Activated naive CD4-positive, alpha-beta T cell treated with anti-CD3 and anti-CD28 coated beads, Interleukin-2, amount 50 U/mL, for 24 hours (primary cell): ENCODE measurements at regions not wholly inside any gene's neighbourhood (a gene's known extent, or its start where the extent isn't known, plus 50 kb on each side); places are given as distances from the start of the nearest gene placed in this dataset.
"Not testable (repeated sequence)": the region's sequence is repeated elsewhere in the genome, so short reads cannot be mapped to it uniquely, and the experiment has no call there.

Source experiments
- H3K27ac Mint-ChIP-seq: one replicate; pipeline ENCODE4 v1.8.0; 2021; ENCODE audit warnings: mild to moderate bottlenecking, mixed read lengths
- H3K27me3 Mint-ChIP-seq: one replicate; pipeline ENCODE4 v1.8.0; 2021; ENCODE audit warnings: mixed read lengths
- H3K36me3 Mint-ChIP-seq: one replicate; pipeline ENCODE4 v1.8.0; 2021; ENCODE audit warnings: mixed read lengths
- H3K4me1 Mint-ChIP-seq: one replicate; pipeline ENCODE4 v1.8.0; 2021; ENCODE audit warnings: mixed read lengths
- H3K4me3 Mint-ChIP-seq: one replicate; pipeline ENCODE4 v1.8.0; 2021; ENCODE audit warnings: mild to moderate bottlenecking, mixed read lengths
- H3K9me3 Mint-ChIP-seq: one replicate; pipeline ENCODE4 v1.8.0; 2021; ENCODE audit warnings: mixed read lengths

GRCh38 chr2:87498169-87498853 lies 249.6 kb upstream of the PLGLB2 start:
- H3K27me3 Mint-ChIP-seq, H3K9me3 Mint-ChIP-seq: not testable (repeated sequence)
- Mint-ChIP-seq H3K27ac (peak overlapping the region; percentile 35), H3K4me3 (peak overlapping the region; percentile 30), H3K36me3 (peaks cover 11% of the 10 kb centered on the region), H3K4me1 (peaks cover 26% of the 10 kb centered on the region)

DNA sequence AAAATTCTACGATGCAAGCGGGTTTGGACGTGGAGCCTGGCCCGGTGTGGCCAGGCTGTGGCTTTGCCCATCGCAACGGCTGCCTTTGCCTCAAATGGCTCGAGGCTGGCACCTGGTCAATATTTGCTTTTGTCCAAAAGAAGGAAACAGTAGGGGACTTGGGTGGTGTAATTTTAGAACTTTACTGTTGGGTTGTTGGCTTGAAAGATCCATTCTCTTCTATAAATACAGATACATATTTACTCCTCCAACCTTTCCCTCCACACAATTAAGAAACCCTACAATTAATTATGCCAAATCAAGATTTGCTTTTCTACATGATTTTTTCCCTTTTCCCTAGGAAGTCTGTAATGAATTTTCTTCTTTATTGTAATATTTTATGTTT lies 249.0 kb upstream of the PLGLB2 start:
- not testable (repeated sequence) for H3K27ac Mint-ChIP-seq, H3K27me3 Mint-ChIP-seq, H3K4me3 Mint-ChIP-seq, H3K9me3 Mint-ChIP-seq
- Mint-ChIP-seq H3K36me3 (peaks cover 11% of the 10 kb centered on the region), H3K4me1 (peaks cover 26% of the 10 kb centered on the region)

DNA sequence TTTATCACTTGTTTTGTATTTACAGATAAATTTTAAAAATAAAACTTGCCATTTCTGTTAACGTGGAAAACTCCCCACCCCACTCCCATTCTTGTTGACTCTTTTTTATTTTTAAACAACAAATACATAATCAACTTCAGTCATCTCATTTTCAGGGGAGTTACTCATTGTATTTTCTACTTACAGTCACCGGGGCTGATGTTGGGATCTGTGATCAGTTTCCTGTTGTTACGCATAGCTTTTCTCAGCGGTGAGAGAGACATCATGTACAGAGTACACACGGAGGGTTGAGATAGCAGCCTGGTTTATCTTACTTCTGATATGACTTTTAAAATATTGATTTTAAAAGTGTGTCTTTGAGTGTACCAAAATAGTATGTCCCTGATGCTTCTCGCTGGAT lies 248.0 kb upstream of the PLGLB2 start:
- H3K27me3 Mint-ChIP-seq, H3K36me3 Mint-ChIP-seq, H3K9me3 Mint-ChIP-seq: not testable (repeated sequence)
- peaks cover 23% of the 10 kb centered on the region for H3K4me1 Mint-ChIP-seq
- H3K27ac Mint-ChIP-seq: peak overlapping the region; percentile 93
- peak overlapping the region; percentile 68 for H3K4me3 Mint-ChIP-seq

- H3K36me3 Mint-ChIP-seq, H3K9me3 Mint-ChIP-seq, H3K27me3 Mint-ChIP-seq: not testable (repeated sequence)
- H3K27ac Mint-ChIP-seq: peak overlapping the region; percentile 90
- H3K4me3 Mint-ChIP-seq: peak overlapping the region; percentile 66
- peaks cover 18% of the 10 kb centered on the region for H3K4me1 Mint-ChIP-seq
These were observed 247.5 kb upstream of the PLGLB2 start for GRCh38 chr2:87500421-87500820.

- H3K36me3 Mint-ChIP-seq, H3K9me3 Mint-ChIP-seq, H3K27me3 Mint-ChIP-seq, H3K4me3 Mint-ChIP-seq: not testable (repeated sequence)
- Mint-ChIP-seq H3K4me1 (peaks cover 15% of the 10 kb centered on the region), H3K27ac (peak overlapping the region; percentile 82)
These were observed 246.9 kb upstream of the PLGLB2 start for GRCh38 chr2:87500951-87501350.

DNA sequence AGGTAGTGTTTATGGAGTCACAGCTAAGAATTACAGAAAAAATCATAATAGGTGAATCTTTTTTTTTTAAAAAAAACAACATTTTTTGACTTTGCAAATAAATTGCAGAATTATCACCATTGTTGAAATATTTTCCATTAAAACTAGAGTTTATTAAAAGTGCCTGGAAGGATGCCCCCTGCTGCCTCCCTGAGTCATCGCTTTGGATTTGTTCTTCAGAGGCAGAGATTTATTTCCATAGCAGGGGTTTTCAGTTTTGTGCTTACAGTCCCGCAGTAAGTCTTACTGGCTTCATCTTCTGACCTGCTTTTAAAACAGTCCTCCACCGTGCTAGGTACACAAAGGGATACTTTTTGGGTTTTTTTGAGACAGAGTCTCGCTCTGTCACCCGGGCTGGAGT lies 244.9 kb upstream of the PLGLB2 start:
- H3K9me3 Mint-ChIP-seq, H3K36me3 Mint-ChIP-seq, H3K27me3 Mint-ChIP-seq, H3K27ac Mint-ChIP-seq, H3K4me3 Mint-ChIP-seq: not testable (repeated sequence)
- H3K4me1 Mint-ChIP-seq: peaks cover 15% of the 10 kb centered on the region

DNA sequence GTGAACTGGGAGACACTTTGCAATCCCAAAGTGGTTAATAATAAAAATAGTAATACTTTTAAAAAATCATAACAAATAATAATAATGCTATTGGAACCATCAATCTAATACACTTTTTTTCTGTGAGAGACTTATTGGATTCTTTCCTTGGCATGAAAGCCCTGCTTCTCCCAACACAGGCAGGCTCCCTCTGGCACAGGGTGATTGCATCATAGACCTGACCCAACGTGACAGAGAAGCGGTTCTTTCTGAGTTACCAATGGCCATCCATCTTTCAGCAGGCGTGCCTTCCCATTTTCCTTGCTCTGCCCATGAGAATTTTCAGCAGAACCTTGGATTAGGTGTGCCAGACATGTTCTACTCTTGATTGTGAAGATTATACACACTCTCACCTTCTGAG lies 242.6 kb upstream of the PLGLB2 start:
- not testable (repeated sequence) for H3K4me3 Mint-ChIP-seq, H3K36me3 Mint-ChIP-seq, H3K9me3 Mint-ChIP-seq, H3K27ac Mint-ChIP-seq, H3K27me3 Mint-ChIP-seq
- H3K4me1 Mint-ChIP-seq: peaks cover 21% of the 10 kb centered on the region

GRCh38 chr2:87505909-87506308 lies 242.0 kb upstream of the PLGLB2 start:
- H3K4me1 Mint-ChIP-seq: peaks cover 20% of the 10 kb centered on the region
- H3K36me3 Mint-ChIP-seq, H3K9me3 Mint-ChIP-seq, H3K27ac Mint-ChIP-seq, H3K4me3 Mint-ChIP-seq, H3K27me3 Mint-ChIP-seq: not testable (repeated sequence)

DNA sequence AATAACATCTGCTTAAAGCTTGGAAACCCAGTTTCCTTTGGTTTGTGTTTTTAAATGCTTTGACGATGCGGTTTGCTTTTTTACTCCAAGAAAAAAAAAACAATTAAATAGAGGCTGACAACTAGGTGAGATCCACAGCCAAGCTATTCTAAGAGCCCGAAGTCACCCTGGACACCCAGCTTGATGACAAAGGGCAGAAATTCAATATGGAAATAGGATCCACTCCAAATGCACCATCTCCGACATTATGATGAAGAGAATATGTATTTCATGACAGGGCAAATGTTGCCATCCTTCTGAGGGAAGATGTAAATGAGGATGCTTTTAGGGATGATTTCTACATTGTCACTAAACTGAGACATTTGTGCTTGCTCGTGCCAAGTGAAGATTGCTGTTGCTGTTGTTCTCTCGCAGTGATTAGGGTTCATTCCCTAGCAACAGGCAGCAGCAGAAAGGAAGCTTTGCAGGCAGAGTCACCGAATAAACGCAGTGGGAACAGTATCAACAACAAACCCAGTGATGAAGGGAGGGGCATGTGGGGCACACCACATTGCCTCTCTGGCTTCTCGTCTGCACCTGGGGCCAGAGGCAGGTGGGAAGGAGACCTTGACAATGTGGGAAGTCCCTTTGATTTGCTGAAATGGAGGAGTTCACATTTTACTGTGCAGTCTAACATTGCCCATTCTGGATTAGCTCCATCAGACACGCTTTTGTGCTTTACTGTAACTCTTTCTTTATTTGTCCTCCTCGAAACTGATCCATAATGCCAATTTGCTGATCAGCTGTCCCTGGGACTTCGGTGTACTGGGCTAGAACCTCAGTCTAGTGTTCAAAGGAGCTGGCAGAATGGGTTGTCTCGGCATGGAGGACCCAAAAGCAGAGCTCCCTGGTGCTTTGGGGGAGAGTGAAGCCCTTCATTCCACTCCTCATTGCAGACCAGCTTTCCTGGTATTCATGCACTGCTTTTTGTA lies 240.2 kb upstream of the PLGLB2 start:
- H3K27ac Mint-ChIP-seq: peak overlapping the region; percentile 99
- H3K9me3 Mint-ChIP-seq, H3K36me3 Mint-ChIP-seq, H3K27me3 Mint-ChIP-seq: not testable (repeated sequence)
- H3K4me1 Mint-ChIP-seq: peaks cover 20% of the 10 kb centered on the region
- peak overlapping the region; percentile 26 for H3K4me3 Mint-ChIP-seq

GRCh38 chr2:87511195-87511778 lies 236.6 kb upstream of the PLGLB2 start:
- peaks cover 30% of the 10 kb centered on the region for H3K4me1 Mint-ChIP-seq
- H3K4me3 Mint-ChIP-seq: peak overlapping the region; percentile 20
- not testable (repeated sequence) for H3K27me3 Mint-ChIP-seq, H3K36me3 Mint-ChIP-seq, H3K9me3 Mint-ChIP-seq
- peak overlapping the region; percentile 94 for H3K27ac Mint-ChIP-seq

GRCh38 chr2:87512864-87513530 lies 234.9 kb upstream of the PLGLB2 start:
- Mint-ChIP-seq H3K27ac (peak overlapping the region; percentile 92), H3K4me3 (peak overlapping the region; percentile 58), H3K4me1 (peaks cover 41% of the 10 kb centered on the region)
- H3K9me3 Mint-ChIP-seq, H3K27me3 Mint-ChIP-seq, H3K36me3 Mint-ChIP-seq: not testable (repeated sequence)

DNA sequence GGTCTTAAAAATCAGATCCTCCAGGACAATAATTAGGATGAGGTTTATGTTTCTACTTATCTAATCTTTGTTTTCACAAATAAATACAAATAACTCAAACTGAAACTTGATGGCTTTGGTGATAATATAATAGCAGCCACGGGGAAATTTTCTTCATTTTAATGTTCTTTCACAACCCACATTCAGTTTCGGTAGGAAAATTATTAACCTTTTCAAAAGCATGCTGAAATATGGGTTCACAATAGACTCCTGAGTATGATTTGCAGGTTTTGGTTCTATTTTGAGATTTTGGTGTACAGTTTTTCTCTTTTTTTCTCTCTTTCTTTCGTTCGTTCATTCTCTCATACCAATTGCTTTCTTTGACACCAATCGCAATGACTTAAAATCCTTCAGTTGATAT lies 233.9 kb upstream of the PLGLB2 start:
- H3K27me3 Mint-ChIP-seq, H3K9me3 Mint-ChIP-seq, H3K4me3 Mint-ChIP-seq, H3K27ac Mint-ChIP-seq: not testable (repeated sequence)
- Mint-ChIP-seq H3K36me3 (peaks cover 11% of the 10 kb centered on the region), H3K4me1 (peaks cover 38% of the 10 kb centered on the region)

GRCh38 chr2:87514515-87514914 lies 233.4 kb upstream of the PLGLB2 start:
- not testable (repeated sequence) for H3K9me3 Mint-ChIP-seq, H3K4me3 Mint-ChIP-seq, H3K27me3 Mint-ChIP-seq, H3K27ac Mint-ChIP-seq
- Mint-ChIP-seq H3K36me3 (peaks cover 11% of the 10 kb centered on the region), H3K4me1 (peaks cover 38% of the 10 kb centered on the region)

DNA sequence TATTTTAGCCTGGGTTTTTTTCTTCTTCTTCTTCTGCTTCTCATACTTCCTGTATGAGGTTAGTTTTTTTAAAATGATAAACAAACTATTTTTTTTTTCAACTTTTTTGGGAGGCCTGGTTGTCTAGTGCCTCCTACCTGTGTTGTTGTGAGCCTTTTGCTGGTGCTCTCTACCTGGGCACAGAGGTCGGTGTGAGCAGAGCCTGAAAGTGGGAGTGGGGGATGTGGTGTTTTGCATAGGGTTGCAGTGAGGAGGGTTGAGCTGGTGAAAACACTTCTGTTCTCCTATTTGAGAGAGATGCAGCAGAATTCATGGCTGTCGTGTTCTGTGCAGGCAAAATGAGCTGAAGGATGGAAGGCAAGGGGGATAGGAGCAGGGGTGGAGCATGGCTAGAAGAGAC lies 232.7 kb upstream of the PLGLB2 start:
- H3K4me3 Mint-ChIP-seq: peak overlapping the region; percentile 85

GRCh38 chr2:87515875-87516274 lies 232.0 kb upstream of the PLGLB2 start:
- H3K4me1 Mint-ChIP-seq: peaks cover 41% of the 10 kb centered on the region
- not testable (repeated sequence) for H3K27me3 Mint-ChIP-seq, H3K27ac Mint-ChIP-seq, H3K4me3 Mint-ChIP-seq, H3K9me3 Mint-ChIP-seq
- peaks cover 11% of the 10 kb centered on the region for H3K36me3 Mint-ChIP-seq

More for the DNA sequence above, 232.7 kb upstream of the PLGLB2 start:
- H3K4me1 Mint-ChIP-seq: peaks cover 42% of the 10 kb centered on the region
- H3K36me3 Mint-ChIP-seq: peaks cover 11% of the 10 kb centered on the region
- not testable (repeated sequence) for H3K9me3 Mint-ChIP-seq, H3K27me3 Mint-ChIP-seq
- H3K27ac Mint-ChIP-seq: peak overlapping the region; percentile 99
